ENCODE measurements at regions not wholly inside any gene's neighbourhood (a gene's known extent, or its start where the extent isn't known, plus 50 kb on each side); places are given as distances from the start of the nearest gene placed in this dataset.

DNA sequence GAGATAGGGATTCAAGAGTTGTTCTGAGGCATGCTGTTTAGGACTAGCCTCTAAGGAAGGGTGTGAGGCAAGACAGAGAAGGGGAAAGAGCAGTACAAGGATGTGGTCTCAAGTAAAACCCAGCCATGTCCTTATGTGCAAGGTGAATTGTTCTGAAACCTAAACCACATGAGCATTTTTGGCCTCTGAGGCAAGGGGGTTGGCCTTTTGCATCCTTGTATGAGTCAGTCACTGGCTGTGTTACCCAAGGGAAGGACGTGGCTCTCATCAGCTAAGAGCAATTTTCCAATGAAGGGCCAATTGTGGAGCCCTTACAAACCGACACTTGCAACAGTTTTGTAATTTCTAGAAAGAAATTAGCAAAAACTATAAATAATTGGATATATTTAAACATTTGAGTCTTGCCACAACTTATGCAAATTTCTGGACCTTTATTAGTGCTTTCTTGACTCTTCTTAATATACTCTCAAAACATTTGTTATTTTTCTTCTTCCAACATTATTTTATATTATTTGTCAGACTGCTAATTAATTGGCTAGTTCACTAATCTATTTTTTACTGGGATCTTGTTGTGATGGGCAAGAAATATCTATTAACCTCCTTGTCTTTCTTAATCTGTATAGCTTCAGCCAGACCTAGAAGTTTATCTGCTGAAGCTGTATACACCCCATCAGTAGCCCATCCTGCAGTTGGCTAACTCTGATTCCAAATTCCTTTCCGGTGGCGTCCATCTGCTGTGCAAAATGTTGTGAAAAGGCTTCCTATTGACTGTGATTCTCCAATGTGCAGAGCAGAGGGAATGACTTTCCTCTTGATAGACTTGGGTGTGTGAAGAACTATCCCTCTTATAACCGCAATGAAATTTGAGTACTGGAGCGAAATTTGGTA is 97.7 kb upstream of the P2RY1 start:
- TF ChIP-seq, protein P1, sequence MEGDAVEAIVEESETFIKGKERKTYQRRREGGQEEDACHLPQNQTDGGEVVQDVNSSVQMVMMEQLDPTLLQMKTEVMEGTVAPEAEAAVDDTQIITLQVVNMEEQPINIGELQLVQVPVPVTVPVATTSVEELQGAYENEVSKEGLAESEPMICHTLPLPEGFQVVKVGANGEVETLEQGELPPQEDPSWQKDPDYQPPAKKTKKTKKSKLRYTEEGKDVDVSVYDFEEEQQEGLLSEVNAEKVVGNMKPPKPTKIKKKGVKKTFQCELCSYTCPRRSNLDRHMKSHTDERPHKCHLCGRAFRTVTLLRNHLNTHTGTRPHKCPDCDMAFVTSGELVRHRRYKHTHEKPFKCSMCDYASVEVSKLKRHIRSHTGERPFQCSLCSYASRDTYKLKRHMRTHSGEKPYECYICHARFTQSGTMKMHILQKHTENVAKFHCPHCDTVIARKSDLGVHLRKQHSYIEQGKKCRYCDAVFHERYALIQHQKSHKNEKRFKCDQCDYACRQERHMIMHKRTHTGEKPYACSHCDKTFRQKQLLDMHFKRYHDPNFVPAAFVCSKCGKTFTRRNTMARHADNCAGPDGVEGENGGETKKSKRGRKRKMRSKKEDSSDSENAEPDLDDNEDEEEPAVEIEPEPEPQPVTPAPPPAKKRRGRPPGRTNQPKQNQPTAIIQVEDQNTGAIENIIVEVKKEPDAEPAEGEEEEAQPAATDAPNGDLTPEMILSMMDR (IDR thresholded peaks at IDR 0.05), result no peak
- DNase-seq, result no peak
- H3K27ac Mint-ChIP-seq, result no peak overlapping the region
- no peaks in the 10 kb centered on the region for H3K27me3 Mint-ChIP-seq (ENCODE audit: insufficient read depth)
- no peaks in the 10 kb centered on the region for H3K4me1 Mint-ChIP-seq (ENCODE audit: low read depth)
- no peaks in the 10 kb centered on the region for H3K36me3 Mint-ChIP-seq (ENCODE audit: low read depth)
- H3K4me3 Mint-ChIP-seq, result no peak overlapping the region
- peaks cover 19% of the 10 kb centered on the region for H3K9me3 Mint-ChIP-seq

DNA sequence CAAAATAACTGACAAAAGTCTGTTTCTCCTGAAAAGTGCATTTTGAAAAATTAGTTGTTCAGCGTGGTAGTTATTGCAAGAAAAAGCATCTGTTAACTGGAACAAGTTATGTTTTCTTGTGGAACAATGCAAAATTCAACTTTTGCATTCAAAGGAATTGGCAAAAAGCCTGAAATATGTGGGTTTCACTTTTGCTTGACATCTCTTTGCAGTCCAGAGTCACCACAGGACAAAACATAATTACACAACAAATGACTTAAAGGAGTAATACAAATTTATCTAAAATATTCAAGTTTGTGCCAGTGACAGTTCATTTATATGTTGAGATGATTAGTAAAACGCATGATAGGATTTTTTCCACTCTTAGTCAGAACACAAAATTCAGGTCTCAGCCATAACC is 96.3 kb upstream of the P2RY1 start:
- Mint-ChIP-seq H3K27ac (no peak overlapping the region), H3K9me3 (peaks cover 29% of the 10 kb centered on the region)

DNA sequence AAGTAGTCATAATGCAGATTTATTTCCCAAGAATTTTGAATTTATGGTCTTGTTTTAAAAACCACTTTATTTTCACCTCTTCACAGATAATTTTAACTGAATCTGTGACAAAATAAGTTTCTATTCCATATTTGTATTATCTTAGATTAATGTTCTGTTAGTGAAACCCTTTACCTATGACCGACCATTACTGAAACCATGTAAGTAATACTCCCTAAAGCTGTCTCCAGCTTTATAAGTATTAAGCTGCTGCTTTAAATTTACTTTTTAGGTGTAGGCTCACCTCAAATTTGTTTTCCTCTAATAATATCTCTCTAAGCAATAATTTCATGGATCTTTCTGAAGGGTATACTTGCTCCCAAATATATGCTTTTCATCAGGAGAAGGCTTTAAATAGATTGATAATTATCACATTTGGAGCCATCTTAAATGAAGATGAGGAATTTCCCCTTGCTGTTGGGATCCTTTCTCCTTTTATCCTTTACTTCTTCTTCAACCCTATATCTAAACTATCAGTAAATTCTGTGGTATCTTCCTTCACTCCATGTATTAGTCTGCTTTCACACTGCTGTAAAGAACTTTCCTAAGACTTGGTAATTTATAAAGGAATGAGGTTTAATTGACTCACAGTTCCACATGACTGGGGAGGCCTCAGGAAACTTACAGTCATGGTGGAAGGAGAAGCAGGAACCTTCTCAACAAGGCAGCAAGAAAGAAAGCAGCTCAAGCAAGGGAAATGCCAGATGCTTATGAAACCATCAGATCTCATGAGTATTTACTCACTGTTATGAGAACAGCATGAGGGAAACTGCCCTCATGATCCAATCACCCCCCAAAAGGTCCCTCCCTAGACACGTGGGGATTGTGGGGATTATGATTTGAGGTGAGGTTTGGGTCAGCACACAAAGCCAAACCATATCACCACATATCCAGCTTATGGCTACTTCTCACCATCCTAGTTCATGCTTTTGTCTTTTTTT is 92.3 kb upstream of the P2RY1 start:
- Mint-ChIP-seq H3K9me3 (peaks cover 46% of the 10 kb centered on the region), H3K36me3 (ENCODE audit: low read depth) (no peaks in the 10 kb centered on the region), H3K27ac (no peak overlapping the region), H3K4me3 (no peak overlapping the region), H3K27me3 (ENCODE audit: insufficient read depth) (no peaks in the 10 kb centered on the region; the same call in 1 of the 2 replicates), H3K4me1 (ENCODE audit: low read depth) (no peaks in the 10 kb centered on the region)
- TF ChIP-seq, protein P1 (IDR thresholded peaks at IDR 0.05), result no peak
- no peak for DNase-seq

More for the DNA sequence above, 96.3 kb upstream of the P2RY1 start:
- no peak overlapping the region for H3K4me3 Mint-ChIP-seq
- H3K4me1 Mint-ChIP-seq (ENCODE audit: low read depth), result no peaks in the 10 kb centered on the region
- H3K36me3 Mint-ChIP-seq (ENCODE audit: low read depth), result no peaks in the 10 kb centered on the region
- no peaks in the 10 kb centered on the region; the same call in 1 of the 2 replicates for H3K27me3 Mint-ChIP-seq (ENCODE audit: insufficient read depth)
- TF ChIP-seq, protein P1 (IDR thresholded peaks at IDR 0.05), result no peak
- DNase-seq, result no peak

DNA sequence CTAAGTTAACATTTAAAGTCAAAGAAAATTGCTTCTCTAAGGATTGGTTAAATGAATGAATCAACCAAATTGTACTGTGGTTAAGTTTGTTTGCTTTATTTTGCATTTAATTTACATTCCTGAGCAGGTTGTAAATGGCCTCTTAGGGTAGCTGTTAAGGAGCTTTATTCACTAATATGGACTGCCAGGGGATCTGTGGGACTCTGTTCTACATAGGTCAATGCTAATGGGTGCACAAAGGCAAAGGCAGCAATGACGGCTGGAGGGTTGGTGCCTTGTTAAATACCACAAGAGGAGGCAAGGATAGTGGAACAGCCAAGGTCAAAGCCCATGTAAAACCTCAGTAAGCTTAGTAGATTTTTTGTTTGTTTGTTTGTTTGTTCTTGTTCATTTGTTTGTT is 89.3 kb upstream of the P2RY1 start:
- H3K9me3 Mint-ChIP-seq, result peaks cover 63% of the 10 kb centered on the region
- H3K27ac Mint-ChIP-seq, result no peak overlapping the region
- no peaks in the 10 kb centered on the region; the same call in 1 of the 2 replicates for H3K27me3 Mint-ChIP-seq (ENCODE audit: insufficient read depth)
- H3K36me3 Mint-ChIP-seq (ENCODE audit: low read depth), result no peaks in the 10 kb centered on the region
- no peaks in the 10 kb centered on the region for H3K4me1 Mint-ChIP-seq (ENCODE audit: low read depth)
- no peak for DNase-seq
- TF ChIP-seq, protein P1 (IDR thresholded peaks at IDR 0.05), result no peak
- H3K4me3 Mint-ChIP-seq, result no peak overlapping the region

DNA sequence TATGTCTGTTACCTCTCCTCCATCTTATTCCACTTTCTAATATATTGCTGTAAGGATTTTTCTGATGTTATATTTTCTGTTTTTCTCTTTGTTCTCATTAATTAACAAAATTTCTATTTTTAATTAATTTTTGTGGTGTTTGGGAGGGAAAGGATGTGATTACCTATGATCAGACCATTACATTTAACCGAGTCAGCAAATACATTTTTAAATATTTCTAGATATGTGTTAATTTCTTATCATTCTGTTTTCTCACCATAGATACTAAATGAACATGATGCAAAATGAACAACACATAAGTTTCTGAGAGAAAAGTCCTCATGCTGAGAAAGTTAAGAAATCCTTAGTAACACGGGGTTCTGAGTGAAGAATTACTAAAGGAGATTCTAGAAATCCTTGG is 80.6 kb upstream of the P2RY1 start:
- Mint-ChIP-seq H3K36me3 (ENCODE audit: low read depth) (no peaks in the 10 kb centered on the region), H3K9me3 (peaks cover 35% of the 10 kb centered on the region), H3K4me3 (no peak overlapping the region), H3K27ac (no peak overlapping the region), H3K4me1 (ENCODE audit: low read depth) (no peaks in the 10 kb centered on the region), H3K27me3 (ENCODE audit: insufficient read depth) (no peaks in the 10 kb centered on the region)
- TF ChIP-seq, protein P1 (IDR thresholded peaks at IDR 0.05), result no peak
- DNase-seq, result no peak

Measured in HFFc6 (cell line).